HG02678 (cell line): ENCODE measurements at regions not wholly inside any gene's neighbourhood (a gene's known extent, or its start where the extent isn't known, plus 50 kb on each side); places are given as distances from the start of the nearest gene placed in this dataset.

Source experiments
- ATAC-seq: cut with Tn5 transposase; IDR thresholded peaks from one replicate; pipeline ENCODE4 v1.9.1; 2021; ENCODE audit warnings: mild to moderate bottlenecking, moderate library complexity; ENCODE audit not compliant: unreplicated experiment

DNA sequence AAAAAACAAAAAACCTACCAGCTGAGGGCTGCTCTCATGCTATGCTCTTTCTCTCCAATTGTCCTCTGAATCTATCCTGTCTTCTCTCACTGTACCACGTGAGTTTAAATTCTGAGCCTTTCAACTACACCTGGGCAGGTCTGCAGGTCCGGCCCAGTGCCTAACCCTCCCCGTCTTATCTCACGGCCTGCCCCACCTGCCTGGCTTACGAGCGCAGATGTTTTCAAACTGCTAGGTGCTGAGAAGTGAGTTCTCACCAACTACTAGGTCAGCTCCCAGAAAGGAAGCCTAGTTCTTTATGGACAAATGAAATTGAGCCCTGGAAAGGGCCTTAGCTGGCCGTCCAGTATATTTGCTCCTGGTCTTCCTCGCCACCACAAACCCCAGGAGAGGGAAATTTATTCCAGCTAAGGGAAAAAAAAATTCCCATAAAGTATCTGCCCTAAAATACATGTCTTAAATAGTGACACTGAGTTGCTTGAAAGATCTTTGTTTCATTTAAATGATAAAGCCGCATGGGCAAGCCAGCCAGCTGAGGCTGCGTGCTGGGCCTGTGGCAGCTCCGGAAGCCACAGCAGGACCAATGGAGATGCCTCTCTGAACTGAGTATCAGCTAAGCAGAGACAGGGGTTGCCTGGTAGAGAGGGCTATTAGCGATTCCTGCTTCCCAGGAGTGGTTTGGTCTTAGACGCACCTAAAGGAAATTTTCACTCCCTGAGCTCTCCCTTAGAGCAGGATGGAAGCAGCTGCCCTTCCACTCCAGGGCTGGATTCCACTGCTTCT lies 92.5 kb upstream of the NCK2 start:
- ATAC-seq, result no peak

- ATAC-seq, result no peak
Observed at GRCh38 chr2:105649534-105649933, 95.2 kb upstream of the NCK2 start.

- ATAC-seq, result no peak
Observed at GRCh38 chr2:105647731-105648130, 97.0 kb upstream of the NCK2 start.

GRCh38 chr2:105646774-105647076 lies 98.0 kb upstream of the NCK2 start:
- ATAC-seq, result no peak

- no peak for ATAC-seq
Observed at GRCh38 chr2:105645938-105646773, 98.6 kb upstream of the NCK2 start.

DNA sequence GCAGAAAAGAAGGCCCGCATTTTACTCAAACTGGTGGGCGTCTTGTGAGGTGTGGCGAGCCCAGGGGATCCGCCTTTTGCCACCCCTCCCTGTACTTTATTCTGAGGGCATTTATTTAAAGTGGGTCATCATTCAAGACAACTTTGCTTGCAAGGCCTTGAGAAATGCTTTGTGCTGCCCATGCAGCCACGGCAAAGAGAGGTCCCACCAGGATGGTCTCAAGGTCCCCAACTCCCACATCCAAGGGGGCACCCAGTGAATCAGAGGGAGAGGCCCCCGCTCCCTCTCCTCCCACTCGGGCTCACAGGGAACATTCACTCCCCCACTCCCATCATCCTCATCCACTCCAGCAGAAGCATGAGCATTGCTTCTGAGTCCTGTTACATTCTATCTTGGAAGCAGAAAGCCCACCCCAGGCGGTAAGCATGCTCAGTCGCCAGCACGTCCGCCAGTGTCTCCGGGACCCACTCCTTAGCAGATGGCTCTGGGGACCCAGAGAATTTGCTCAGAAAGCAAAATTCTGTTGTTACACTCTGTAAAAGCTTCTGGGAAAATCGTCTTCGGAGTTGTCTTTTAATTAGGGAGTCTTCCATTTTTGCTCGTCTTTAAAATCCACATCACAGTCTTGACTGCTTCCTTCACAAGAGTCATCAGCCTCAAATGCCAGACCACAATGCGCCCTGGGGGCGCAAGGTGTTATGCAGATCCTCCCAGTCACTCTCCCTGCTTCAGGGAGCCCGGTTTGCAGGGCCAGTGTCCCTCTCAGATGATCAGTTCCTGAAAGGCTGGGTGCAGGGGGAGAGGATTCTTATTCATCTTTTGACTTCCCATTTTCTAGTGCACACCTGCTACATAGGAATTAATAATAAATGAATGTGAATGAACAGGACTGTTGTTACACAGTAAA lies 99.4 kb upstream of the NCK2 start:
- ATAC-seq, result no peak

GRCh38 chr2:105644174-105644980 lies 100.3 kb upstream of the NCK2 start:
- ATAC-seq, result no peak

- no peak for ATAC-seq
Observed at GRCh38 chr2:105643405-105644173, 101.1 kb upstream of the NCK2 start.

GRCh38 chr2:105641389-105641811 lies 103.3 kb upstream of the NCK2 start:
- no peak for ATAC-seq

DNA sequence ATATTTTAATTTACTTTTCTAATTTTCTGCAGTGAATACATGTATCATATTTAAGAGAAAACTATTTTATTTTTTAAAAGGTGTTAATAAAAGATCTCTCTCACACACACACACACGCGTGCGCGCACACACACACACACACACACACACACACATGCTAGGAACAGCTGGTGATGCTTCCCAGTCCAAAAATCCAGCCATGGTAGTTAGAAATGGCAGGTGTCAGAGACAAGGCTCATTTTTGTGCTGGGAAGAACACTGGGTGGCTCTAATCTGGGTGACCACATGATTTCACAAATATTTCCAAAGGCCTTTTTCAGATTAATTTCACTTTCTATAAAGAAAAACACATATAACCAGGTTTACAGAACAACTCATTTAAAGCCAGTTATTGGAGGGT lies 104.5 kb upstream of the NCK2 start:
- ATAC-seq, result no peak

GRCh38 chr2:105636109-105636740 lies 108.5 kb upstream of the NCK2 start:
- ATAC-seq, result no peak

DNA sequence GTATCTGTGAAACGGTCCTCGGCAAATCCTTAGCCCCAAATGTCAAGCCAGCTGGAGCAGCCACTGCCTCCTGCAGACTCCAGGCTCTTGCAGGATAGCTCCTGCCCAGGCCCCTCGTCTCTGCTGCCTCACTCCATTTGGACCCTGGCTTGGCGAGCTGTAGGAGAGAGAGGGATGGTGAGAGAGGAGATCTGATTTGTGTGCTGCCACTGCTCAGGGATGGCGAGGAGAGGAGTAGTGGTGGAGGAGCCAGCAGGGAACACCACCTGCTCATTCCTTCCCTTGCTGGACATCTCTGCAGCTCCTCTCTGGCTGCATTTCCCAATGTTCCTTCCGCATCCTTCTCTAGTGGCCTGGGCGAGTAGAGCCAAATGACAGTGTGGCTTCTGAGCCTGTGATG lies 109.1 kb upstream of the NCK2 start:
- no peak for ATAC-seq

DNA sequence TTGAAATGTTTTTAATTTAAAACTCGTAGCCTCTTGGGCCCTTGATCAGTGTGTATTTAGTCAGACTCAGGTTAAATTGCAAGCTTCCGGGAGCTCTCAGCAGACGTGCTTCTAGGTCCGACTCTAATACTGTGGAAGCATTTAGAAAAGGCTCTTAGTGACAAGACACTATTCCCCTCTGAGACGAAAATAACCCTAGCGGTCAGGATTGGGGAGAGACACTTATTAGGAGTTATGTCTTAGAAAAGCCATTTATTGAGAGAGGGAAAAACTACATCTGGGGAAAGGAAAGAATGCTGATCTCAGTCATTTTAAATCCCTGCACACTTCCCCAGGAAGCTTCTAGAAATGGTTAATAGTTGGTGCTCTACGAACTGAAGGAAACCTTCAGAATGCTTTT lies 110.5 kb upstream of the NCK2 start:
- no peak for ATAC-seq

DNA sequence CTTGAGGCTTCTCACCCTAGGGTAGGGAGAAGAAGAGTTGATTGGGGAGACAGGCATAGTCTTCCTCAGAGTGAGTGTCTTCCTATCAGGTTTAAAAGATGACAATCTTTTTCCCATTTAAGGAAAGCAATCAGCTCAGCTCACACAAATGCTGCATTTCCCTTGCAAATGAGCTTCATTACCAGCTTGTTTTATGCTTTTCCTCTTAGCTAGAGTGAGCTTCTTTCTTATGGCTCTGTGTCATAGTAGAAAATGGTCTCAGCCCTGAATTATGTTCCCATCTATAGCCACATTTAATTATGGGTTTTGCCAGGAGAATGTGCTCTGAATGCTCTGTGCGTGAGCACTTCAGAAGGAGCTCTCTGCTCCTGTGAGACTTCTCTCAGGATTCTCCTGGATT lies 112.8 kb upstream of the NCK2 start:
- no peak for ATAC-seq

- no peak for ATAC-seq
Observed at GRCh38 chr2:105631011-105631410, 113.7 kb upstream of the NCK2 start.

DNA sequence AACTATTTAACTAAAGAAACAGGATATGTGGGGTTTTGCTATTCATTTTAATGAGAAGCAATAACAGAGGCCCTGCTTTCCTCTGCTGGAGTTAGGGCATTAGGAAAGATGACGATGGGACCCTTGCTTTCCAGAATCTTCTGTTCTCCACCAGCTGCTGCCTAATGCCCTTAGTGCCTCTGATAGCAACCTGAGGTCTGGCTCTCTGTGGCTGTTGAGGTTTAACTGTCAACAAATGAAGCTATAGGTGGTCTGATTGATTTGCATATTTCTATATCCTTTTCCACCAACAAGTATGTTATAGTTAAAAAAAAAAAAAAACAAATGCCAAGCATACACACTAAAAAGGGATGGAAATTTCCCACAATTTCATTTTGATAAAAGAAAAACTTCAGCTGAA lies 115.1 kb upstream of the NCK2 start:
- ATAC-seq, result no peak

GRCh38 chr2:105627534-105627933 lies 117.2 kb upstream of the NCK2 start:
- ATAC-seq, result no peak

GRCh38 chr2:105626966-105627340 lies 117.8 kb upstream of the NCK2 start:
- ATAC-seq, result no peak

GRCh38 chr2:105626212-105626965 lies 118.3 kb upstream of the NCK2 start:
- ATAC-seq, result no peak
